ENCODE measurements at regions not wholly inside any gene's neighbourhood (a gene's known extent, or its start where the extent isn't known, plus 50 kb on each side); places are given as distances from the start of the nearest gene placed in this dataset.

- no peak for TF ChIP-seq GATA3 (IDR thresholded peaks at IDR 0.05; ENCODE audit: low read depth, low read length)
- no peak for TF ChIP-seq GATA2 (IDR thresholded peaks at IDR 0.05; ENCODE audit: low read depth, low read length)
These were observed 142.4 kb upstream of the TLE3 start for GRCh38 chr15:70240082-70240481.
